CD4-positive, CD25-positive, alpha-beta regulatory T cell (primary cell): ENCODE measurements at regions not wholly inside any gene's neighbourhood (a gene's known extent, or its start where the extent isn't known, plus 50 kb on each side); places are given as distances from the start of the nearest gene placed in this dataset.

Source experiments
- ATAC-seq, 2 donors: fragments of 150-1000 bp; cut with Tn5 transposase; one replicate each; pipeline ENCODE4 v1.10.0; 2021; ENCODE audit warnings: low read depth in 2 of 2, moderate number of reproducible peaks in 2 of 2, moderate library complexity in 1 of 2
- DNase-seq, 3 donors: peaks; one replicate each; pipeline versions ENCODE4 v3.0.0 to v3.0.0-alpha.2; 2012 to 2022; ENCODE audit warnings: mixed read lengths in 1 of 3
- H3K27ac ChIP-seq: one replicate; pipeline ENCODE4 v1.7.0; 2013; ENCODE audit warnings: mild to moderate bottlenecking, low read length; ENCODE audit not compliant: insufficient read depth, poor library complexity, severe bottlenecking
- H3K27me3 ChIP-seq: one replicate; pipeline ENCODE4 v1.7.0; 2013; ENCODE audit warnings: low read length; ENCODE audit not compliant: control insufficient read depth, insufficient read depth
- H3K36me3 ChIP-seq: one replicate; pipeline ENCODE4 v1.7.0; 2013; ENCODE audit warnings: mild to moderate bottlenecking, low read length, moderate library complexity; ENCODE audit not compliant: control insufficient read depth, insufficient read depth
- H3K4me1 ChIP-seq: 2 replicates; pipeline ENCODE4 v1.7.0; 2013; ENCODE audit warnings: mild to moderate bottlenecking, low read length; ENCODE audit not compliant: insufficient read depth, control insufficient read depth, poor library complexity, severe bottlenecking
- H3K4me3 ChIP-seq: one replicate; pipeline ENCODE4 v1.7.0; 2013; ENCODE audit warnings: low read depth, mild to moderate bottlenecking, low read length, moderate library complexity
- H3K9me3 ChIP-seq, 2 experiments: 1 replicate in 1 of 2; 2 replicates in 1 of 2; pipeline ENCODE4 v1.7.0; 2013; ENCODE audit warnings: low read length in 2 of 2, mild to moderate bottlenecking in 1 of 2, moderate library complexity in 1 of 2; ENCODE audit not compliant: control insufficient read depth in 2 of 2
- H3K27ac Mint-ChIP-seq, 3 donors: one replicate each; pipeline ENCODE4 v1.8.0; 2020 to 2022; ENCODE audit warnings: mild to moderate bottlenecking in 3 of 3, mixed read lengths in 3 of 3, moderate library complexity in 2 of 3
- H3K27me3 Mint-ChIP-seq: one replicate; pipeline ENCODE4 v1.8.0; 2022; ENCODE audit warnings: mild to moderate bottlenecking, mixed read lengths
- H3K36me3 Mint-ChIP-seq: one replicate; pipeline ENCODE4 v1.8.0; 2020; ENCODE audit warnings: mixed read lengths
- H3K4me1 Mint-ChIP-seq, 4 donors: one replicate each; pipeline ENCODE4 v1.8.0; 2020 to 2022; ENCODE audit warnings: mixed read lengths in 4 of 4, mild to moderate bottlenecking in 1 of 4
- H3K4me3 Mint-ChIP-seq, 4 donors: one replicate each; pipeline ENCODE4 v1.8.0; 2020 to 2022; ENCODE audit warnings: mild to moderate bottlenecking in 4 of 4, mixed read lengths in 4 of 4, moderate library complexity in 3 of 4
- H3K9me3 Mint-ChIP-seq, 7 donors: one replicate each; pipeline ENCODE4 v1.8.0; 2020 to 2022; ENCODE audit warnings: mixed read lengths in 7 of 7, mild to moderate bottlenecking in 3 of 7, moderate library complexity in 2 of 7

- Histone ChIP-seq H3K9me3 (no peaks in the 10 kb centered on the region), H3K27me3 (no peaks in the 10 kb centered on the region), H3K27ac (no peak overlapping the region), H3K4me3 (no peak overlapping the region), H3K4me1 (no peaks in the 10 kb centered on the region), H3K36me3 (no peaks in the 10 kb centered on the region)
- H3K4me1 Mint-ChIP-seq: no peaks in the 10 kb centered on the region
- no peak overlapping the region for H3K27ac Mint-ChIP-seq
- ATAC-seq (no peak), DNase-seq (no peak)
- H3K36me3 Mint-ChIP-seq: no peaks in the 10 kb centered on the region
- no peaks in the 10 kb centered on the region for H3K27me3 Mint-ChIP-seq
- peaks cover 0 to 8% (median 0%) of the 10 kb centered on the region in 7 donors for H3K9me3 Mint-ChIP-seq
- no peak overlapping the region for H3K4me3 Mint-ChIP-seq
Measured at GRCh38 chr1:82466416-82466815, 665.7 kb downstream of the ADGRL2 start.

- no peaks in the 10 kb centered on the region for H3K27me3 ChIP-seq
- H3K4me3 ChIP-seq: no peak overlapping the region
- no peak overlapping the region for H3K27ac ChIP-seq
- ATAC-seq (no peak), DNase-seq (no peak)
- no peaks in the 10 kb centered on the region for H3K9me3 ChIP-seq
- H3K4me1 ChIP-seq: no peaks in the 10 kb centered on the region
- H3K4me1 Mint-ChIP-seq: no peaks in the 10 kb centered on the region
- no peak overlapping the region for H3K4me3 Mint-ChIP-seq
- H3K27ac Mint-ChIP-seq: no peak overlapping the region
- peaks cover 0 to 9% (median 0%) of the 10 kb centered on the region in 7 donors for H3K9me3 Mint-ChIP-seq
- no peaks in the 10 kb centered on the region for H3K36me3 ChIP-seq
- H3K27me3 Mint-ChIP-seq: no peaks in the 10 kb centered on the region
- no peaks in the 10 kb centered on the region for H3K36me3 Mint-ChIP-seq
Measured at GRCh38 chr1:82465024-82465423, 664.3 kb downstream of the ADGRL2 start.

GRCh38 chr1:82464362-82465001, 663.7 kb downstream of the ADGRL2 start:
- H3K27me3 Mint-ChIP-seq: no peaks in the 10 kb centered on the region
- Histone ChIP-seq H3K9me3 (no peaks in the 10 kb centered on the region), H3K4me3 (no peak overlapping the region), H3K27me3 (no peaks in the 10 kb centered on the region), H3K36me3 (no peaks in the 10 kb centered on the region), H3K4me1 (no peaks in the 10 kb centered on the region), H3K27ac (no peak overlapping the region)
- ATAC-seq (no peak), DNase-seq (no peak)
- H3K27ac Mint-ChIP-seq: no peak overlapping the region
- peaks cover 0 to 9% (median 0%) of the 10 kb centered on the region in 7 donors for H3K9me3 Mint-ChIP-seq
- no peaks in the 10 kb centered on the region for H3K36me3 Mint-ChIP-seq
- no peaks in the 10 kb centered on the region for H3K4me1 Mint-ChIP-seq
- H3K4me3 Mint-ChIP-seq: no peak overlapping the region

GRCh38 chr1:82463951-82464350, 663.2 kb downstream of the ADGRL2 start:
- no peak overlapping the region for H3K4me3 Mint-ChIP-seq
- H3K27ac Mint-ChIP-seq: no peak overlapping the region

GRCh38 chr1:82462366-82462765, 661.6 kb downstream of the ADGRL2 start:
- Histone ChIP-seq H3K9me3 (no peaks in the 10 kb centered on the region), H3K27ac (no peak overlapping the region), H3K4me1 (no peaks in the 10 kb centered on the region), H3K27me3 (no peaks in the 10 kb centered on the region), H3K36me3 (no peaks in the 10 kb centered on the region), H3K4me3 (no peak overlapping the region)
- ATAC-seq (no peak), DNase-seq (no peak)
- Mint-ChIP-seq H3K4me1 (no peaks in the 10 kb centered on the region), H3K4me3 (no peak overlapping the region), H3K9me3 (peaks cover 0 to 9% (median 2%) of the 10 kb centered on the region in 7 donors), H3K27ac (no peak overlapping the region), H3K36me3 (no peaks in the 10 kb centered on the region), H3K27me3 (no peaks in the 10 kb centered on the region)

More at GRCh38 chr1:82463951-82464350, 663.2 kb downstream of the ADGRL2 start:
- Mint-ChIP-seq H3K4me1 (no peaks in the 10 kb centered on the region), H3K9me3 (peaks cover 0 to 9% (median 2%) of the 10 kb centered on the region in 7 donors), H3K27me3 (no peaks in the 10 kb centered on the region), H3K36me3 (no peaks in the 10 kb centered on the region)
- no peaks in the 10 kb centered on the region for H3K4me1 ChIP-seq
- ATAC-seq (no peak), DNase-seq (no peak)
- H3K9me3 ChIP-seq: no peaks in the 10 kb centered on the region
- H3K27ac ChIP-seq: no peak overlapping the region
- no peaks in the 10 kb centered on the region for H3K27me3 ChIP-seq
- H3K36me3 ChIP-seq: no peaks in the 10 kb centered on the region
- H3K4me3 ChIP-seq: no peak overlapping the region

GRCh38 chr1:82455342-82455741, 654.6 kb downstream of the ADGRL2 start:
- Histone ChIP-seq H3K27me3 (no peaks in the 10 kb centered on the region), H3K4me3 (no peak overlapping the region), H3K9me3 (peaks cover 8 to 14% of the 10 kb centered on the region in 2 experiments), H3K36me3 (no peaks in the 10 kb centered on the region), H3K4me1 (no peaks in the 10 kb centered on the region), H3K27ac (no peak overlapping the region)
- Mint-ChIP-seq H3K36me3 (no peaks in the 10 kb centered on the region), H3K27ac (no peak overlapping the region), H3K4me1 (no peaks in the 10 kb centered on the region), H3K4me3 (no peak overlapping the region), H3K27me3 (no peaks in the 10 kb centered on the region), H3K9me3 (peaks cover 0 to 18% (median 11%) of the 10 kb centered on the region in 7 donors)
- no peak for ATAC-seq
- DNase-seq: no peak

GRCh38 chr1:82454431-82454830, 653.7 kb downstream of the ADGRL2 start:
- H3K4me3 ChIP-seq: no peak overlapping the region
- H3K36me3 ChIP-seq: no peaks in the 10 kb centered on the region
- Mint-ChIP-seq H3K4me3 (no peak overlapping the region), H3K4me1 (no peaks in the 10 kb centered on the region), H3K27me3 (no peaks in the 10 kb centered on the region), H3K27ac (no peak overlapping the region), H3K36me3 (no peaks in the 10 kb centered on the region), H3K9me3 (peaks cover 0 to 21% (median 12%) of the 10 kb centered on the region in 7 donors)
- no peak overlapping the region for H3K27ac ChIP-seq
- H3K27me3 ChIP-seq: no peaks in the 10 kb centered on the region
- ATAC-seq: no peak
- peaks cover 8 to 14% of the 10 kb centered on the region in 2 experiments for H3K9me3 ChIP-seq
- no peak for DNase-seq
- no peaks in the 10 kb centered on the region for H3K4me1 ChIP-seq

GRCh38 chr1:82453511-82454185, 652.9 kb downstream of the ADGRL2 start:
- ATAC-seq (no peak), DNase-seq (no peak)
- peaks cover 8 to 14% of the 10 kb centered on the region in 2 experiments for H3K9me3 ChIP-seq
- no peak overlapping the region for H3K4me3 ChIP-seq
- no peak overlapping the region for H3K27ac Mint-ChIP-seq
- H3K36me3 Mint-ChIP-seq: no peaks in the 10 kb centered on the region
- H3K4me1 ChIP-seq: no peaks in the 10 kb centered on the region
- H3K27ac ChIP-seq: no peak overlapping the region
- H3K36me3 ChIP-seq: no peaks in the 10 kb centered on the region
- no peaks in the 10 kb centered on the region for H3K27me3 Mint-ChIP-seq
- H3K4me3 Mint-ChIP-seq: no peak overlapping the region
- no peaks in the 10 kb centered on the region for H3K27me3 ChIP-seq
- H3K9me3 Mint-ChIP-seq: peaks cover 0 to 21% (median 12%) of the 10 kb centered on the region in 7 donors
- no peaks in the 10 kb centered on the region for H3K4me1 Mint-ChIP-seq
